SK-N-MC (cell line): ENCODE measurements at regions not wholly inside any gene's neighbourhood (a gene's known extent, or its start where the extent isn't known, plus 50 kb on each side); places are given as distances from the start of the nearest gene placed in this dataset.

Experiments
- DNase-seq: peaks from one replicate; pipeline ENCODE4 v3.0.0-alpha.2; 2011; ENCODE audit warnings: low read depth, low spot score
- H3K27ac ChIP-seq: fragments of 200-600 bp; sonication (generic); 2 replicates; pipeline ENCODE4 v1.5.1; 2016; ENCODE audit warnings: mixed run types
- H3K36me3 ChIP-seq: fragments of 200-600 bp; sonication (generic); 2 replicates; pipeline ENCODE4 v1.6.1; 2017; ENCODE audit warnings: antibody characterized with exemption, low read length, mixed read lengths; ENCODE audit not compliant: insufficient read depth
- H3K4me3 ChIP-seq: fragments of 200-600 bp; sonication (generic); 2 replicates; pipeline ENCODE4 v1.5.1; 2016
- H3K9ac ChIP-seq: fragments of 200-600 bp; sonication (generic); 2 replicates; pipeline ENCODE4 v1.8.0; 2017; ENCODE audit warnings: mixed run types, mixed read lengths; ENCODE audit not compliant: insufficient read length
- H3K9me3 ChIP-seq: fragments of 200-600 bp; sonication (generic); 2 replicates; pipeline ENCODE4 v1.6.1; 2017; ENCODE audit warnings: low read depth, mild to moderate bottlenecking, antibody characterized with exemption, low read length, moderate library complexity, mixed read lengths
- EZH2 ChIP-seq: fragments of 200-600 bp; sonication (generic); IDR thresholded peaks from one replicate; pipeline ENCODE4 v1.6.1; 2017; ENCODE audit warnings: antibody characterized with exemption
- FOXP2 ChIP-seq: optimal IDR thresholded peaks from 2 replicates; pipeline ENCODE3; 2011; ENCODE audit warnings: mild to moderate bottlenecking, moderate library complexity; ENCODE audit not compliant: insufficient read depth; ENCODE audit errors: extremely low read length, control extremely low read depth
- POLR2AphosphoS5 ChIP-seq: IDR thresholded peaks from 2 replicates; pipeline ENCODE4 v1.6.1; 2012; ENCODE audit warnings: mild to moderate bottlenecking, low read depth, low read length, borderline replicate concordance

DNA sequence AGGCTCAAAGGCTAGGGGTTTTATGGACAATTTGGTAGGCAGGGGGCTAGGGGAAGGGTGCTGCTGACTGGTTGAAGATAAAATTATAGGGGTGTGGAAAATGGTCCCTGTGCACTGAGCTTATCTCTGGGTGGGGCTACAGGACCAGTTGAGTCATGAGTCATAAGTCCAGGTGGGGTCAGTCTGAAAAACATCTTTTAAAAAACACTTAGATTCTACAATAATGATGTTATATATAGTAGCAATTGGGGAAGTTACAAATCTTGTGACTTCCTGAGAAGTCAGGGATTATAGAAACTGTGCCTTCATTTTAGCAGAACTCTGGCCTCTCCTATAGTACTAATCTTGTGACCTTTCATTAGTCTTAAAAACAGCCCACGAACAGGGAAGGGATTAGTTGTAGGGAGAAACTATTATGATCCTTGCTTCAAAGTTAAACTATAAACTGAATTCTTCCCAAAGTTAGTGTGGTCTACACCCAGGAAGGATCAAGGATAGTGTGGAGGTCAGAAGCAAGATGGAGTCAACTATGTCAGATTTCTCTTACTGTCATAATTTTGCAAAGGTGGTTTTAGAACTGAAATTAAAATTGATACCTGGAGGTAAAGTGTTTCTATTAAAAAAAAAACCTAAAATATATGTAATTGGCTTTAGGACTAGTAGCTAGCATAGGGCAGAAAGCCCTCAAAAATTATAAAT lies 130.1 kb downstream of the P2RY1 start:
- DNase-seq: no peak
- Histone ChIP-seq H3K9ac (no peak overlapping the region), H3K9me3 (no peaks in the 10 kb centered on the region), H3K36me3 (no peaks in the 10 kb centered on the region), H3K4me3 (no peak overlapping the region), H3K27ac (no peak overlapping the region)
- TF ChIP-seq EZH2: no peak
- no peak for TF ChIP-seq POLR2AphosphoS5
- TF ChIP-seq FOXP2: no peak

DNA sequence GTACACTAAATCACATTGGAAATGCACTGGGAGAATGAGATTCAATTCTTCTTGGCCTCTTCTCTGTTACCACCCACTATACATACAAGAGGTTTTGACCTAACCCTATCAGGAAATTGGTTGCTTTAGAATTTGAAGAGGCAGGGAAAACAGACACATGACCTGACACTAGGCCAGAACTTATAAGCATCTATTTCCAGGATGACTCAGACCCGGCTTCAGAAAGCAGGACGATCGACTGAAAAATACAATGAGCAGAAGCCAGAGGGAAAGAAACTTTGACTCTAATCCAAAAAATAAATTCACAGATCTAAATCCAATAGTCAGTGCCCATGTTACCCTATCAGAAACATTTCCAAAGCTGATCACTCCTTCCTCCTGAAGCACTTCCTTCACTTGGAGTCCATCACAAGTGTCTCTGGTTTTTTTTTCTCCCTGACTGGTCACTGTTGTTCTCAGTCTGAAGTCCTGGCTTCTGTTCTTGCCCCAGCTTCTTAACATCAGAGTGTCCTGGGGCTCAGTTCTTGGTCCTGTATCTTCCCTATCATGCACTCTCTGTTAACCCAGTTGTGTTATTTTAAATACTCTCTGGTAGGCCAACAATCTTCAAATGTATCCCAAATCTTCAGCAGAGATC lies 133.6 kb downstream of the P2RY1 start:
- DNase-seq: no peak
- Histone ChIP-seq H3K9me3 (no peaks in the 10 kb centered on the region), H3K9ac (no peak overlapping the region), H3K4me3 (no peak overlapping the region), H3K36me3 (no peaks in the 10 kb centered on the region), H3K27ac (no peak overlapping the region)
- TF ChIP-seq FOXP2 (no peak), POLR2AphosphoS5 (no peak), EZH2 (no peak)

DNA sequence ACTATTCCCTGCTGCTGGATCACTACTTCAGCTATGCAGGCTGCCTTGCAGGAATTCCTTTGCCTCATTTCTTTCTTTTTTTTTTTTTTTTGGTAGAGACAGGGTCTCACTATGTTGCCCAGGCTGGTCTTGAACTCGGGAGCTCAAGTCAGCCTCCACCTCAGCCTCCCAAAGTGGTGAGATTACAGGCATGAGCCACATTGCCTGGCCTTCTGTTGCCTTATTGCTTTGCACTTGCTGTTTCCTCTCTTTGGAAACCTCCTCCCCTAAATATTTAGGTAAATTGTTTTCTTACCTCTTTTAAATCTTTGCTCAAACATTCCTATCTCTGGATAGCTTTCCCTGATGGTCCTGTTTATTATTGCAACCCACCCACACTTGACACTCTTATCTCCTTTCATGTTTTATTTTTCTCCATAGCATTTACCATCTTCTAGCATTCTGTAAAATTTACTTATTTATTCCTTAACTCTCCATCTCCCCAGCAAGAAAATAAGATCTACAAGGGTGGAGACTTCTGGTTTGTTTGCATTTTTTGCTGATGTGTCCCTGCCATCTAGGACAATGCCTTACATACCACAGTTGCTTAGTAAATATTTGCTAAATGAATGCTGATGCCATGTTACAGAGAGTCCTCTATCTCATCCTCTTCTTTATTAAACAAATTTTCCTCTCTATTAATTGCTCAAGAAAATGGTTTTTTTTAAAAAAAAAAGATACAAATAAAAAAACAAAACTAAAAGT lies 134.8 kb downstream of the P2RY1 start:
- no peak for TF ChIP-seq EZH2
- no peak for TF ChIP-seq POLR2AphosphoS5
- H3K9ac ChIP-seq: no peak overlapping the region
- H3K4me3 ChIP-seq: no peak overlapping the region
- no peak for DNase-seq
- no peak overlapping the region for H3K27ac ChIP-seq
- H3K36me3 ChIP-seq: no peaks in the 10 kb centered on the region
- no peaks in the 10 kb centered on the region for H3K9me3 ChIP-seq

DNA sequence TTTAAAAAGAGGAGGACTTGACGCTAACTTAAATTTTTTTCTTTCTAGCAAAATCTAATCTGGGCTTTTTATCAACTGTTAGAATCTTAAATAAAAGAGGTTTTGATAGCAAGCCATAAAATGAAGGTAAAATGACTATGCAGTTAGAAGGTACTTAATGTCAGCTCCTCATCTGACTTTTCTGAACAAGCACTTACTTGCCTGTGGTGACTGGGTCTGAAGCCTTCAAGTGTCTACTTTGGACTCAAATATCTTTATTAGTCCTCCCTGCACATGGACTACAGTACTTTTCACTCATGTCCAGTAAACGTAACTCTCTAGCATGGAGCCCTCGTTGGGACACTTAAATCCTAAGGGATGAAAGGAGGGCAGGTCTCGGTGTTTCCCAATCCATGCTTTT lies 135.9 kb downstream of the P2RY1 start:
- no peak overlapping the region for H3K27ac ChIP-seq

DNA sequence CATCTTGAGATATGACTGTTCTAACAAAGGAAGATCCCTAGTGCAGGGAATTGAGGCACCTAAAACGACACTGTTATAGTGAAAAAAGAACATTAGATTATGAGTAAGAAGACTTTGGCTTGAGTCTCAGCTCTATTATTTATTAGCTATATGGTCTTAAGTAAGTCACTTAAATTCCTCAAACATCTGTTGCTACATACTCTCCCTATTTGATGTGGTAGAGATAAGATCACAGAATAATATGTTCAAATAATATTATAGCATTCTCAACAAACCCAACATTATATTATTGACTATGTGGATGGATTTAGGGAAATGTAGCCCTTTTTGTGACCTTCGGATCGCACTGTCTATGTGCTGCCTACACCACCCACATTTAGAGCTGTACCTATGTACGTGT lies 136.9 kb downstream of the P2RY1 start:
- H3K4me3 ChIP-seq: no peak overlapping the region
- H3K27ac ChIP-seq: no peak overlapping the region
- no peak for TF ChIP-seq FOXP2
- TF ChIP-seq POLR2AphosphoS5: no peak
- TF ChIP-seq EZH2: no peak
- DNase-seq: no peak
- no peak overlapping the region for H3K9ac ChIP-seq
- no peaks in the 10 kb centered on the region for H3K36me3 ChIP-seq
- H3K9me3 ChIP-seq: no peaks in the 10 kb centered on the region

More for the DNA sequence above, 135.9 kb downstream of the P2RY1 start:
- no peak for DNase-seq
- no peak overlapping the region for H3K4me3 ChIP-seq
- H3K9ac ChIP-seq: no peak overlapping the region
- H3K36me3 ChIP-seq: no peaks in the 10 kb centered on the region
- TF ChIP-seq FOXP2: no peak
- TF ChIP-seq POLR2AphosphoS5: no peak
- no peak for TF ChIP-seq EZH2
- H3K9me3 ChIP-seq: no peaks in the 10 kb centered on the region

DNA sequence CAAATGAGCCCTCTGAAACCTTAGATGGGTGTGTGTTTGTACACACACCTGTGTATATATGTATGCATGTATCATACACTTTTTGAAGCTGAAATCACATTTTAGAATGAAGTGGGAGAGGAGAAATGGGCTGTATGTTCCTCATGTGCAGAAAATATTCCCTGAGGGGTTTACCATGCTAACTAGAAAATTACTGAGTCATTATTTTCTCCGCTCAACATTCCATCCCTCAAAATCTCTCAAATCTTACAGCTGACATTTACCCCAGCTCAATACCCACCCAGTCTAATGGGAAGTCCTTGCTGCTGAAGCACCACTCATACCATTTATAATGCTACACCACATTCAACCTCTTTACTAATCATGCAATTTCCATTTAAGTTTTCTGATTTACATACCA lies 138.6 kb downstream of the P2RY1 start:
- peak; percentile 24 for DNase-seq
- Histone ChIP-seq H3K4me3 (no peak overlapping the region), H3K9ac (no peak overlapping the region), H3K27ac (no peak overlapping the region), H3K9me3 (no peaks in the 10 kb centered on the region), H3K36me3 (no peaks in the 10 kb centered on the region)
- TF ChIP-seq POLR2AphosphoS5 (no peak), EZH2 (no peak)

DNA sequence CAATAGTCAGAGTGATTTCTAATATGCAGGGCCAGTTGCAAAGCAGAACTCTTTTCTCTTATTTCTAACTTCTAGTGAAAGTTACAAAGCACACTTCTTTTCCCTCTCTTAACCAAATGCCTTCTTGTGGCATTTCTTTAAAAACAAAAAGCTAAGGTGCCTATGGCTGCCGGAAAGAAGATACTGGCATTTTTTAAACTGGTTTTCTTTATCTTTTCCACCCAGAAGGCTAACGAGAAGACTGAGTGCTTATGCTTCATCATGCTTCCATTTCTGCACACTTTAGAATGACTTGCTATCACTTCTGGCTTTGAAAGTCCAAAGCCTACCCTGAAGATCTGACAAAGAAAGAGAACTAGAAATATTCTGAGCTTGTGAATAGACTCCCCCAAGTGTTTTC lies 141.3 kb downstream of the P2RY1 start:
- Histone ChIP-seq H3K9me3 (no peaks in the 10 kb centered on the region), H3K9ac (no peak overlapping the region), H3K36me3 (no peaks in the 10 kb centered on the region), H3K27ac (no peak overlapping the region), H3K4me3 (no peak overlapping the region)
- no peak for DNase-seq
- no peak for TF ChIP-seq EZH2
- TF ChIP-seq FOXP2: no peak
- TF ChIP-seq POLR2AphosphoS5: no peak

DNA sequence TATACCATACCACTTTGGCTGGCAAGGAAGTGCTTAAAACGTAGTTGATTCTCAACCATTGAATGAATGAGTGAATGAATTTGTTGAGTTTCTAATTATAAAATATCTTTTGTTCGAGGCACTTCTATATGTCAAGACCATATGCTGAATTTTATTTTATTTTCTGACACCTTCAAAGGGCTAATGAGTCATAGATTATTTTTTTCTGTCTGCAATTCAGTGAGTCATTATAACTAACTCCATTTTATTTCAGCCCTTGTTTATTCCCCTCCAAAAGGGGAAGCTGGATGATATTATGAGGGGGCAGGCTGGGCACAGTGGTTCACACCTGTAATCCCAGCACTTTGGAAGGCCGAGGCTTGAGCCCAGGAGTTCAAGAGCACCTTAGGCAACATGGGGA lies 142.4 kb downstream of the P2RY1 start:
- TF ChIP-seq FOXP2 (no peak), EZH2 (no peak), POLR2AphosphoS5 (no peak)
- Histone ChIP-seq H3K9ac (no peak overlapping the region), H3K9me3 (no peaks in the 10 kb centered on the region), H3K36me3 (no peaks in the 10 kb centered on the region), H3K27ac (no peak overlapping the region), H3K4me3 (no peak overlapping the region)
- DNase-seq: no peak
